ENCODE measurements at regions not wholly inside any gene's neighbourhood (a gene's known extent, or its start where the extent isn't known, plus 50 kb on each side); places are given as distances from the start of the nearest gene placed in this dataset.

- TF ChIP-seq POLR2A (IDR thresholded peaks at IDR 0.05; ENCODE audit: low read length) (no peak), GATA1 (IDR thresholded peaks at IDR 0.05; ENCODE audit: low read depth, low read length) (no peak)
These were observed 148.9 kb downstream of the FGF18 start for GRCh38 chr5:171568389-171568788.

Measured in erythroblast (primary cell).